ENCODE measurements at regions not wholly inside any gene's neighbourhood (a gene's known extent, or its start where the extent isn't known, plus 50 kb on each side); places are given as distances from the start of the nearest gene placed in this dataset.

DNA sequence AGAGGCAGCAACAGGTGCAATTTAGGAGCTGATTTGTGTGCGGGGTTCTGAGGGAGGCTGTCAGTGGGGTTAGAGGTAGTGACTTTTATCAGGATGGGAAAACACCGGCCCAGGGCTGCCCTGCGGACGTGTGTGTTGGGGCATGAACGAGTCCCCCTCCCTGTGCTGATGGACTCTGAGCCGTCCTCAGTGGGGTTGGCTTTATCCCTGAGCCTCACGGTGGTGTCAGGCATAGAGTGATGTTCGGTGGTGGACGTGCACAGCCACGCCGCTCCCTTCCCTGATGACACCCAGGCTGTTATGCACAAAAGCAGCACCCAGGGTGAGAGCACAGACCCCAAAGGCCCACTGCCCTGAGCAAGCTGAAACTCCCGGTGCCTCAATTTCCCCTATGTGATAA is 809.1 kb downstream of the BRD1 start:
- no peak for DNase-seq (ENCODE audit: low spot score)
- no peak overlapping the region for H3K27ac ChIP-seq (ENCODE audit: poor library complexity, severe bottlenecking)
- H3K9me3 ChIP-seq (ENCODE audit: severe bottlenecking), result no peaks in the 10 kb centered on the region
- no peak overlapping the region for H3K4me3 ChIP-seq (ENCODE audit: severe bottlenecking)
- peaks cover 2% of the 10 kb centered on the region for H3K27me3 ChIP-seq (ENCODE audit: insufficient read depth, poor library complexity, severe bottlenecking)
- no peaks in the 10 kb centered on the region for H3K36me3 ChIP-seq (ENCODE audit: low read depth)
- TF ChIP-seq, protein P1, sequence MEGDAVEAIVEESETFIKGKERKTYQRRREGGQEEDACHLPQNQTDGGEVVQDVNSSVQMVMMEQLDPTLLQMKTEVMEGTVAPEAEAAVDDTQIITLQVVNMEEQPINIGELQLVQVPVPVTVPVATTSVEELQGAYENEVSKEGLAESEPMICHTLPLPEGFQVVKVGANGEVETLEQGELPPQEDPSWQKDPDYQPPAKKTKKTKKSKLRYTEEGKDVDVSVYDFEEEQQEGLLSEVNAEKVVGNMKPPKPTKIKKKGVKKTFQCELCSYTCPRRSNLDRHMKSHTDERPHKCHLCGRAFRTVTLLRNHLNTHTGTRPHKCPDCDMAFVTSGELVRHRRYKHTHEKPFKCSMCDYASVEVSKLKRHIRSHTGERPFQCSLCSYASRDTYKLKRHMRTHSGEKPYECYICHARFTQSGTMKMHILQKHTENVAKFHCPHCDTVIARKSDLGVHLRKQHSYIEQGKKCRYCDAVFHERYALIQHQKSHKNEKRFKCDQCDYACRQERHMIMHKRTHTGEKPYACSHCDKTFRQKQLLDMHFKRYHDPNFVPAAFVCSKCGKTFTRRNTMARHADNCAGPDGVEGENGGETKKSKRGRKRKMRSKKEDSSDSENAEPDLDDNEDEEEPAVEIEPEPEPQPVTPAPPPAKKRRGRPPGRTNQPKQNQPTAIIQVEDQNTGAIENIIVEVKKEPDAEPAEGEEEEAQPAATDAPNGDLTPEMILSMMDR (IDR thresholded peaks at IDR 0.05; ENCODE audit: poor library complexity, severe bottlenecking), result no peak
- no peaks in the 10 kb centered on the region for H3K4me1 ChIP-seq (ENCODE audit: insufficient read depth, poor library complexity, severe bottlenecking)
- ATAC-seq (ENCODE audit: low read depth), result no peak

DNA sequence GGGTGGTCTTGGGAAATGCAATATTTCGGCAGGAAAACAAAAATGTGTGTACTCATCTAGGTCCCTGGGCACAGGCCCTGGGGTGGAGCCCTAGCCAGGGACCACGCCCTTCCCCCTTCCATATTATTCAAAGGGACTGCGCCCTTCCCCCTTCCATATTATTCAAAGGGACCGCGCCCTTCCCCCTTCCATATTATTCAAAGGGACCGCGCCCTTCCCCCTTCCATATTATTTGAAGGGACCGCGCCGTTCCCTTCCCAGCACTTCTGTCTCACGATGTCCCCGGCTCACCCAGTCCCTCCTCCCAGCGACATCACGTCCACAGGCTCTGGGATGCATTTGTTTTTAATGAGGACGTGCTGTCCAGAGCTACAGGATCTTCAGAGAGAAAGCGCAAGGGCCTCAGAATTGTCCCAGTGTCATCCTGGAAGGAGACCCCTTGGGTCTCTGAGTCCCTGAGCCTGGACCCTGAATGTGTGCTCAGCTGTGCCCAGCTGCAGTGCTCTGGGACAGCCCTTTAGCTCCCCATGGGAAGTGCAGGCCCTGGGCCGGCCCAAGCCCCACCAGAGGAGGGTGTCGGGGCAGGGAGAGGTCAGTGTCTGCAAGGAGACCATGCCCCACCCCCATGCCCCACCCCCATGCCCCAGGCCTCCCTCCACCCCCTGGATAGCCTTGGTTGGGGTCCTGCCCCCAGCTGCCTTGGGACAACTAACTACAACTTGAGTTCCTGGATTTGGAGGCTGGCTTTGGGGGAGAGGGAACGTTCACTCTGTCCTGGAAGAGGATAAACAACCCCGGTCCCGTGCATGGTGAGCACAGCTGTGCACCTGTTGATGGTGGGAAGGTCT is 810.0 kb downstream of the BRD1 start:
- Histone ChIP-seq H3K4me3 (ENCODE audit: severe bottlenecking) (no peak overlapping the region), H3K9me3 (ENCODE audit: severe bottlenecking) (no peaks in the 10 kb centered on the region), H3K4me1 (ENCODE audit: insufficient read depth, poor library complexity, severe bottlenecking) (no peaks in the 10 kb centered on the region), H3K27ac (ENCODE audit: poor library complexity, severe bottlenecking) (no peak overlapping the region), H3K36me3 (ENCODE audit: low read depth) (no peaks in the 10 kb centered on the region), H3K27me3 (ENCODE audit: insufficient read depth, poor library complexity, severe bottlenecking) (peaks cover 2% of the 10 kb centered on the region)
- DNase-seq (ENCODE audit: low spot score) (no peak), ATAC-seq (ENCODE audit: low read depth) (no peak)
- TF ChIP-seq, protein P1 (IDR thresholded peaks at IDR 0.05; ENCODE audit: poor library complexity, severe bottlenecking), result no peak

DNA sequence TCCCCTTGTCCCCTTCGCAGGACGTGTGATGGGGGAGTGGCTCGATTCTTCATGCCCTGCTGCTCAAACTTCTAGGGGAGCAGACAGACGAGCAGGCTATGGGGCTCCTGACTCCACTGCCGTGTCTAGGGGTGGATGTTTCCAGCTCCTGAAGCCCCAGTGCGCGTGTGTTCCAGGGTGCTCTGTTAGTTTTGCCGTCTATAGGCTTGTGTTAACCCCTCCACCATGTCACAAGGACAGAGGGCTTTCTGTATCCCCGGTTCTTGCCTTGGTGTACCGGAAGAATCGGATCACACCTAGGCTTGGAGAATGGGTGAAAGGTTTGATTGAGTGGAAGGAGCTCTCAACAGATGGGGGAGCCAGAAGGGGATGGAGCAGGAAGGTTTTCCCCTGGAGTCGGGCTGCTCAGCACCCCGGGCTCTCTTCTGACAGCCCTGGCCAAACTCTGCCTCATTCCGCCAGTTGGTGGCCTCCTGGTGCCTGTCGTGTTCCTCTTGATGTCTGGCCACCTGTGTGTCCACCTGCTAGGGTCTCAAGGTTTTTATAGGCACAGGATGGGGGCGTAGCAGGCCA is 810.7 kb downstream of the BRD1 start:
- Histone ChIP-seq H3K27me3 (ENCODE audit: insufficient read depth, poor library complexity, severe bottlenecking) (peaks cover 2% of the 10 kb centered on the region), H3K4me3 (ENCODE audit: severe bottlenecking) (no peak overlapping the region), H3K4me1 (ENCODE audit: insufficient read depth, poor library complexity, severe bottlenecking) (no peaks in the 10 kb centered on the region), H3K9me3 (ENCODE audit: severe bottlenecking) (no peaks in the 10 kb centered on the region), H3K27ac (ENCODE audit: poor library complexity, severe bottlenecking) (no peak overlapping the region), H3K36me3 (ENCODE audit: low read depth) (no peaks in the 10 kb centered on the region)
- ATAC-seq (ENCODE audit: low read depth) (no peak), DNase-seq (ENCODE audit: low spot score) (no peak)
- TF ChIP-seq, protein P1 (IDR thresholded peaks at IDR 0.05; ENCODE audit: poor library complexity, severe bottlenecking), result no peak

DNA sequence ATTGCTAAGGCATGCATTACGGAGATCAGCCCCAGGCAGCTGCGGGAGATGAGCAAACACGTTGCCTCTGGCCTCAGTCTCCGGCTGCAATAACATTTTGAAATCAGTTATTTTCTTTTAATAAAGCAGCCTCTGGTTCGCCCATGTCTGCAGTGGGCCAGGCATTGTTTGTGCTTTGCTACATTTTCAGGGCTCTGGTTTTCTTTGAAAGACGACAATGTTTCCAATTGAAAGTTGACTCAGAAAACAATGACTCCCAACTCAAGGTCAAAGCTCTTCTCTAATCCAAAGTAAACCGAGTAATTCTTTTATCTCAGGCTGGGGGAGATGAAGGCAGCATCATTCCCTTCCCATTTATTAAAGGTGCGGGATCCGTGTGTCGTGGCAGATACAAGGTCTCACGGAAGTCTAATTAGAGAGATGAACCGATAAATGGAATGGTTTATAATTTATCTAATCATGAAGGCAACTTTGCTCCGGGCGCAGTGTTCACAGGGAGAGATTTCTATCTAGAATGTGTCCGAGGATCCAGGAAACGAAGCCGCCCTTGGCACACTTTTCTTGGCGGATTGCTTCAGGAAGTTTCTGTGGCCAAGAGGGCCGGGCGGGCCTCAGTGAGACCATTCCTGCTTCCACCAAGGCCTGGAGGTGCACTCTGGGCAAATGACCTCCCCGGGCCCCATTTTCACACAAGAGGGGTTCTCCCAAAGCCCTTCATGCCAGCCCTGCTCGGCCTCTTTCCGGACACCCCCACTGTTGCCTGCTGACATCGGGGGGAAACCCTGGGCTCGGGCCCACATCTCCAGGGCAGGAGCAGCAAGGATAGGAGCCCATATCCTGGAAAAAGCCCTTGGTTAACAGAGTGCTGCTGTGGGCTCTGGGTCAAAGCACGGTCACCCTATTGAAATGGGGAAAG is 811.4 kb downstream of the BRD1 start:
- no peaks in the 10 kb centered on the region for H3K9me3 ChIP-seq (ENCODE audit: severe bottlenecking)
- ATAC-seq (ENCODE audit: low read depth), result no peak
- H3K4me3 ChIP-seq (ENCODE audit: severe bottlenecking), result no peak overlapping the region
- no peak overlapping the region for H3K27ac ChIP-seq (ENCODE audit: poor library complexity, severe bottlenecking)
- no peaks in the 10 kb centered on the region for H3K4me1 ChIP-seq (ENCODE audit: insufficient read depth, poor library complexity, severe bottlenecking)
- peaks cover 2% of the 10 kb centered on the region for H3K27me3 ChIP-seq (ENCODE audit: insufficient read depth, poor library complexity, severe bottlenecking)
- no peaks in the 10 kb centered on the region for H3K36me3 ChIP-seq (ENCODE audit: low read depth)
- no peak for DNase-seq (ENCODE audit: low spot score)
- TF ChIP-seq, protein P1 (IDR thresholded peaks at IDR 0.05; ENCODE audit: poor library complexity, severe bottlenecking), result no peak
